H1 (cell line): ENCODE measurements at regions not wholly inside any gene's neighbourhood (a gene's known extent, or its start where the extent isn't known, plus 50 kb on each side); places are given as distances from the start of the nearest gene placed in this dataset.

Experiments
- CTCF ChIA-PET: fragments of 300-600 bp; sonication (Branson Sonifier 250); formaldehyde crosslinking; loops from one replicate; lab custom pipeline; 2021; ENCODE audit not compliant: partially characterized antibody; lab: Charles Lee
- POLR2A ChIA-PET: fragments of 300-600 bp; sonication (Branson Sonifier 250); formaldehyde crosslinking; loops from one replicate; lab custom pipeline; 2021; ENCODE audit warnings: inconsistent platforms; ENCODE audit not compliant: partially characterized antibody; lab: Charles Lee
- DNase-seq, 2 experiments: peaks; one replicate each; pipeline versions ENCODE4 v3.0.0 to v3.0.0-alpha.2; 2010 to 2022; ENCODE audit warnings: low spot score in 2 of 2, low read depth in 1 of 2, mixed read lengths in 1 of 2
- FAIRE-seq: peaks from 2 replicates; lab custom pipeline; 2011; peaks lifted over from hg19 to GRCh38; lab: Jason Lieb, UNC
- H2AFZ ChIP-seq: 2 replicates; pipeline ENCODE4 v1.8.1; 2012; ENCODE audit warnings: low read length, inconsistent platforms
- H2AK5ac ChIP-seq: 2 replicates; pipeline ENCODE4 v1.6.1; 2013; ENCODE audit warnings: low read depth, low read length
- H2BK120ac ChIP-seq: replicated peaks from 2 replicates; pipeline ENCODE3; 2013; ENCODE audit warnings: low read depth, low read length, inconsistent platforms
- H2BK12ac ChIP-seq: 2 replicates; pipeline ENCODE4 v1.6.1; 2013; ENCODE audit warnings: low read depth, low read length
- H2BK15ac ChIP-seq: 2 replicates; pipeline ENCODE4 v1.6.1; 2013; ENCODE audit warnings: low read length
- H2BK20ac ChIP-seq: 2 replicates; pipeline ENCODE4 v1.6.1; 2013; ENCODE audit warnings: low read length
- H2BK5ac ChIP-seq: 2 replicates; pipeline ENCODE4 v1.6.1; 2013; ENCODE audit warnings: low read depth, low read length
- H3K14ac ChIP-seq: 2 replicates; pipeline ENCODE4 v1.6.1; 2013; ENCODE audit warnings: inconsistent platforms; ENCODE audit not compliant: insufficient read length
- H3K18ac ChIP-seq: 2 replicates; pipeline ENCODE4 v1.6.1; 2013; ENCODE audit warnings: low read length; ENCODE audit errors: extremely low read depth
- H3K23ac ChIP-seq: 2 replicates; pipeline ENCODE4 v1.6.1; 2013; ENCODE audit warnings: inconsistent platforms; ENCODE audit not compliant: insufficient read length
- H3K23me2 ChIP-seq: 2 replicates; pipeline ENCODE4 v1.6.1; 2013; ENCODE audit warnings: low read depth, low read length
- H3K27ac ChIP-seq: 2 replicates; pipeline ENCODE4 v1.6.1; 2011; ENCODE audit warnings: low read depth, low read length, inconsistent platforms
- H3K27me3 ChIP-seq, 4 experiments: replicated peaks in 1 of 4; 1 replicate in 1 of 4; 2 replicates in 3 of 4; pipeline versions ENCODE4 v1.6.1 to v1.8.1; 2011 to 2013; ENCODE audit warnings: low read length in 3 of 4, mild to moderate bottlenecking in 3 of 4, inconsistent platforms in 2 of 4, mixed read lengths in 2 of 4, moderate library complexity in 1 of 4; ENCODE audit not compliant: control insufficient read depth in 3 of 4, insufficient read depth in 3 of 4; ENCODE audit errors: extremely low read depth in 1 of 4
- H3K36me3 ChIP-seq, 4 experiments: 2 replicates each; pipeline versions ENCODE4 v1.6.1 to v1.8.1; 2011 to 2013; ENCODE audit warnings: mild to moderate bottlenecking in 4 of 4, low read length in 3 of 4, moderate library complexity in 2 of 4, control low read depth in 1 of 4, inconsistent platforms in 1 of 4; ENCODE audit not compliant: insufficient read depth in 4 of 4, control insufficient read depth in 2 of 4
- H3K4ac ChIP-seq: replicated peaks from 2 replicates; pipeline ENCODE3; 2013; ENCODE audit warnings: low read length, low read depth, mixed read lengths, inconsistent platforms; ENCODE audit not compliant: insufficient read length
- H3K4me1 ChIP-seq, 4 experiments: replicated peaks in 1 of 4; 1 replicate in 1 of 4; 2 replicates in 3 of 4; pipeline versions ENCODE4 v1.6.1 to v1.8.1; 2011 to 2013; ENCODE audit warnings: low read length in 3 of 4, inconsistent platforms in 2 of 4, mixed read lengths in 1 of 4; ENCODE audit not compliant: insufficient read depth in 4 of 4, control insufficient read depth in 3 of 4
- H3K4me2 ChIP-seq, 2 experiments: 2 replicates each; pipeline versions ENCODE4 v1.6.1 to v1.8.1; 2011 to 2013; ENCODE audit warnings: low read depth in 2 of 2, low read length in 2 of 2, control low read depth in 1 of 2, inconsistent platforms in 1 of 2, mild to moderate bottlenecking in 1 of 2; ENCODE audit not compliant: insufficient read depth in 1 of 2
- H3K4me3 ChIP-seq, 4 experiments: fragments of 200-600, 300-600 bp in 1 of 4; sonication (generic), shearing (Covaris generic), sonication (Bioruptor Twin) in 1 of 4; 2 replicates each; pipeline versions ENCODE4 v1.5.1 to v1.8.1; 2011 to 2016; ENCODE audit warnings: low read length in 4 of 4, low read depth in 3 of 4, control low read depth in 2 of 4, inconsistent platforms in 2 of 4, mild to moderate bottlenecking in 2 of 4, mixed read lengths in 1 of 4, moderate library complexity in 1 of 4; ENCODE audit not compliant: insufficient read depth in 2 of 4; ENCODE audit errors: extremely low read depth in 1 of 4
- H3K56ac ChIP-seq: replicated peaks from 2 replicates; pipeline ENCODE3; 2013; ENCODE audit warnings: low read depth, mild to moderate bottlenecking, mixed read lengths, low read length, inconsistent platforms; ENCODE audit not compliant: insufficient read length
- H3K79me1 ChIP-seq: 2 replicates; pipeline ENCODE4 v1.6.1; 2013; ENCODE audit warnings: low read depth, low read length, control low read depth
- H3K79me2 ChIP-seq, 2 experiments: 2 replicates each; pipeline versions ENCODE4 v1.6.1 to v1.8.1; 2012 to 2013; ENCODE audit warnings: low read length in 2 of 2, mild to moderate bottlenecking in 2 of 2, inconsistent platforms in 1 of 2; ENCODE audit not compliant: insufficient read depth in 2 of 2, control insufficient read depth in 1 of 2
- H3K9ac ChIP-seq, 4 experiments: replicated peaks in 1 of 4; 1 replicate in 1 of 4; 2 replicates in 3 of 4; pipeline versions ENCODE4 v1.6.1 to v1.8.1; 2011 to 2013; ENCODE audit warnings: low read depth in 3 of 4, low read length in 3 of 4, control low read depth in 2 of 4, mild to moderate bottlenecking in 2 of 4, moderate library complexity in 2 of 4, inconsistent platforms in 1 of 4; ENCODE audit errors: extremely low read depth in 1 of 4
- H3K9me3 ChIP-seq, 2 experiments: 2 replicates each; pipeline versions ENCODE4 v1.6.1 to v1.8.1; 2012 to 2013; ENCODE audit warnings: mild to moderate bottlenecking in 2 of 2, moderate library complexity in 2 of 2, control low read depth in 1 of 2, inconsistent platforms in 1 of 2, low read depth in 1 of 2, low read length in 1 of 2, mixed read lengths in 1 of 2; ENCODE audit not compliant: insufficient read depth in 2 of 2
- H4K20me1 ChIP-seq, 2 experiments: replicated peaks in 1 of 2; 2 replicates each; pipeline versions ENCODE3 to v1.8.1; 2011 to 2013; ENCODE audit warnings: inconsistent platforms in 2 of 2, low read length in 2 of 2, mild to moderate bottlenecking in 1 of 2; ENCODE audit not compliant: insufficient read depth in 2 of 2, control insufficient read depth in 1 of 2
- H4K5ac ChIP-seq: 2 replicates; pipeline ENCODE4 v1.6.1; 2013; ENCODE audit warnings: low read length, low read depth, mixed read lengths, inconsistent platforms; ENCODE audit not compliant: insufficient read length
- H4K8ac ChIP-seq: 2 replicates; pipeline ENCODE4 v1.8.0; 2013; ENCODE audit warnings: mild to moderate bottlenecking, moderate library complexity, low read length, inconsistent platforms; ENCODE audit not compliant: insufficient read depth; ENCODE audit errors: extremely low read depth
- H4K91ac ChIP-seq: replicated peaks from 2 replicates; pipeline ENCODE3; 2013; ENCODE audit warnings: low read length, mixed read lengths, inconsistent platforms; ENCODE audit not compliant: insufficient read length
- ASH2L ChIP-seq: fragments of 200-600, 300-600 bp; sonication (generic); IDR thresholded peaks from one replicate; pipeline ENCODE4 v1.7.1; 2017; ENCODE audit warnings: low read length
- BCL11A ChIP-seq, 2 experiments: IDR thresholded peaks; one replicate each; pipeline ENCODE4 v1.6.1; 2011; ENCODE audit warnings: low read depth in 2 of 2, low read length in 2 of 2, mild to moderate bottlenecking in 2 of 2
- CBX5 ChIP-seq: fragments of 300-800, 300-1000 bp; sonication (generic); IDR thresholded peaks from 2 replicates; pipeline ENCODE4 v1.7.1; 2016; ENCODE audit warnings: antibody characterized with exemption, low read length, low read depth
- CTBP2 ChIP-seq: IDR thresholded peaks from 2 replicates; pipeline ENCODE4 v1.7.0; 2011; ENCODE audit warnings: borderline replicate concordance, mild to moderate bottlenecking, moderate library complexity, mixed read lengths, low read length; ENCODE audit not compliant: insufficient read depth, insufficient read length
- RAD21 ChIP-seq, 2 experiments: IDR thresholded peaks in 1 of 2; conservative IDR thresholded peaks in 1 of 2; 2 replicates each; pipeline ENCODE4 v1.6.1; 2011; ENCODE audit warnings: low read depth in 2 of 2, low read length in 2 of 2, improper control_type of control experiment in 1 of 2, inconsistent platforms in 1 of 2, mild to moderate bottlenecking in 1 of 2, moderate library complexity in 1 of 2
- SAP30 ChIP-seq: fragments of 300-600 bp; sonication (generic); IDR thresholded peaks from 2 replicates; pipeline ENCODE4 v1.7.1; 2012; ENCODE audit warnings: low read length, moderate library complexity, mild to moderate bottlenecking, inconsistent platforms; ENCODE audit not compliant: insufficient read depth, insufficient replicate concordance
- SIRT6 ChIP-seq: IDR thresholded peaks from one replicate; pipeline ENCODE4 v1.7.1; 2012; ENCODE audit warnings: low read length, inconsistent platforms
- TCF12 ChIP-seq: IDR thresholded peaks from 2 replicates; pipeline ENCODE4 v1.6.1; 2011; ENCODE audit warnings: low read depth, mild to moderate bottlenecking, low read length
- YY1 ChIP-seq: IDR thresholded peaks from 2 replicates; pipeline ENCODE4 v1.6.1; 2011; ENCODE audit warnings: low read depth, mild to moderate bottlenecking, low read length
- WGBS, 2 experiments: shearing (Covaris generic) in 1 of 2; methylation state at CpG; one replicate each; pipeline versions ENCODE4 v1.1.6 to v1.1.7; 2013 to 2015; ENCODE audit warnings: low lambda C conversion rate in 2 of 2, mixed read lengths in 2 of 2, inconsistent platforms in 1 of 2, low coverage in 1 of 2, missing lambda C conversion rate in 1 of 2; ENCODE audit not compliant: insufficient replicate concordance in 2 of 2, insufficient coverage in 1 of 2, insufficient read length in 1 of 2; ENCODE audit errors: extremely low coverage in 1 of 2, missing lambda C conversion rate in 1 of 2; 5-methylcytosine and 5-hydroxymethylcytosine counted together

DNA sequence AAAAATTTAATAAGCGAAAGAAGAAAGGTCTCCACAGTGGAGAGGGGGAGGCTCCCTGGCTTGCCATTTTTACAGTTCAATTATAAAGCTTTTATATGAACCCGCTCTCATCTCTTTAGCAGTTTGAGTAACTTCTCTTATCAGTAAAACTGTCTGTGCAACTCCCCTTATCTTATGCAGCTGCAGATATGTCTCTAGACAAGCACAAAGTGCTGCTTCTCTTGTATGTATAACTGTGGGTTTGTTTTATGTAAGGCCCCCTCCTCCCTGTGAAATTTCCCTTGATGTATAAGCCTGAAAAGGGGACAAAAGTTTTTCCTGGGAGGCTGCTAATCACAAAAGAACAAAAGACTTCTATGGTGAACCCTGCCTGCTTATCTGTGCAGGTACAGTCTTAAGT, 90.2 kb upstream of the USP9Y start:
- Histone ChIP-seq H3K14ac (no peak overlapping the region), H3K23ac (no peak overlapping the region), H3K4me1 (no peaks in the 10 kb centered on the region), H3K9me3 (no peaks in the 10 kb centered on the region), H3K4me3 (no peak overlapping the region), H3K36me3 (no peaks in the 10 kb centered on the region), H4K91ac (no peak overlapping the region), H4K5ac (no peak overlapping the region), H3K4ac (no peak overlapping the region), H2BK12ac (no peak overlapping the region), H4K20me1 (no peaks in the 10 kb centered on the region), H4K8ac (no peak overlapping the region), H3K79me1 (no peaks in the 10 kb centered on the region), H2BK5ac (no peak overlapping the region), H2AFZ (no peak overlapping the region), H3K56ac (no peak overlapping the region), H3K9ac (no peak overlapping the region), H3K79me2 (no peaks in the 10 kb centered on the region), H2BK15ac (no peak overlapping the region), H2BK120ac (no peak overlapping the region), H3K27ac (no peak overlapping the region), H3K23me2 (no peaks in the 10 kb centered on the region), H3K18ac (no peak overlapping the region), H2BK20ac (no peak overlapping the region), H3K4me2 (no peak overlapping the region), H3K27me3 (no peaks in the 10 kb centered on the region), H2AK5ac (no peak overlapping the region)
- WGBS, 2 experiments, result 78% methylated on average over 2 of the region's 2 CpGs; no CpG with 5 or more reads in 1 of the 2 experiments
- no peak for DNase-seq
- POLR2A ChIA-PET, result no interaction called here
- TF ChIP-seq ASH2L, result no peak
- TF ChIP-seq SAP30, result no peak
- TF ChIP-seq CTBP2, result no peak
- TF ChIP-seq RAD21 (IDR thresholded peaks at IDR 0.05 in 1 of 2, conservative IDR thresholded peaks at IDR 0.05 in 1 of 2; ENCODE audit: low read depth in 2 of 2, low read length in 2 of 2), result no peak
- TF ChIP-seq YY1, result no peak
- TF ChIP-seq BCL11A (IDR thresholded peaks at IDR 0.05; ENCODE audit: low read depth in 2 of 2, low read length in 2 of 2), result no peak
- no peak for TF ChIP-seq CBX5
- no peak for TF ChIP-seq SIRT6
- TF ChIP-seq TCF12, result no peak
- FAIRE-seq, result no peak
- CTCF ChIA-PET, result no interaction called here
